ENCODE measurements at regions not wholly inside any gene's neighbourhood (a gene's known extent, or its start where the extent isn't known, plus 50 kb on each side); places are given as distances from the start of the nearest gene placed in this dataset.

- DNase-seq = no peak
- Histone ChIP-seq H3K27me3 (replicated peaks) (no peaks in the 10 kb centered on the region), H3K4me3 (ENCODE audit: low read depth, low read length) (no peak overlapping the region), H3K27ac (no peak overlapping the region), H3K36me3 (replicated peaks) (no peaks in the 10 kb centered on the region)
- TF ChIP-seq CTCF (IDR thresholded peaks at IDR 0.05; ENCODE audit: low read depth, low read length, missing control alignments) = no peak
- in situ Hi-C loops (cut with HindIII; ENCODE audit: low pct_ligation_motif_present, low sequenced_read_pairs) = no loop called here
Observed at GRCh38 chr17:72457712-72458111, 336.9 kb downstream of the SOX9 start.

- no peak for DNase-seq
- in situ Hi-C loops (cut with HindIII; ENCODE audit: low pct_ligation_motif_present, low sequenced_read_pairs) = no loop called here
- Histone ChIP-seq H3K27ac (no peak overlapping the region), H3K4me3 (ENCODE audit: low read depth, low read length) (no peak overlapping the region), H3K36me3 (replicated peaks) (no peaks in the 10 kb centered on the region), H3K27me3 (replicated peaks) (no peaks in the 10 kb centered on the region)
- no peak for TF ChIP-seq CTCF (IDR thresholded peaks at IDR 0.05; ENCODE audit: low read depth, low read length, missing control alignments)
Observed at GRCh38 chr17:72458301-72458700, 337.5 kb downstream of the SOX9 start.

GRCh38 chr17:72460711-72461110 lies 339.9 kb downstream of the SOX9 start:
- DNase-seq = no peak

GRCh38 chr17:72461757-72462156 lies 340.9 kb downstream of the SOX9 start:
- in situ Hi-C loops (cut with HindIII; ENCODE audit: low pct_ligation_motif_present, low sequenced_read_pairs) = no loop called here
- Histone ChIP-seq H3K4me3 (ENCODE audit: low read depth, low read length) (no peak overlapping the region), H3K27me3 (replicated peaks) (no peaks in the 10 kb centered on the region), H3K27ac (no peak overlapping the region), H3K36me3 (replicated peaks) (no peaks in the 10 kb centered on the region)
- TF ChIP-seq CTCF (IDR thresholded peaks at IDR 0.05; ENCODE audit: low read depth, low read length, missing control alignments) = no peak
- no peak for DNase-seq

More at GRCh38 chr17:72460711-72461110, 339.9 kb downstream of the SOX9 start:
- Histone ChIP-seq H3K4me3 (ENCODE audit: low read depth, low read length) (no peak overlapping the region), H3K27ac (no peak overlapping the region), H3K27me3 (replicated peaks) (no peaks in the 10 kb centered on the region), H3K36me3 (replicated peaks) (no peaks in the 10 kb centered on the region)
- TF ChIP-seq CTCF (IDR thresholded peaks at IDR 0.05; ENCODE audit: low read depth, low read length, missing control alignments) = no peak
- in situ Hi-C loops (cut with HindIII; ENCODE audit: low pct_ligation_motif_present, low sequenced_read_pairs) = no loop called here

- TF ChIP-seq CTCF (IDR thresholded peaks at IDR 0.05; ENCODE audit: low read depth, low read length, missing control alignments) = no peak
- no peak overlapping the region for H3K27ac ChIP-seq
- in situ Hi-C loops (cut with HindIII; ENCODE audit: low pct_ligation_motif_present, low sequenced_read_pairs) = no loop called here
Observed at GRCh38 chr17:72462407-72462806, 341.6 kb downstream of the SOX9 start.

GRCh38 chr17:72462814-72463213 lies 342.0 kb downstream of the SOX9 start:
- no peak for DNase-seq
- in situ Hi-C loops (cut with HindIII; ENCODE audit: low pct_ligation_motif_present, low sequenced_read_pairs) = no loop called here
- Histone ChIP-seq H3K36me3 (replicated peaks) (no peaks in the 10 kb centered on the region), H3K4me3 (ENCODE audit: low read depth, low read length) (no peak overlapping the region), H3K27me3 (replicated peaks) (no peaks in the 10 kb centered on the region), H3K27ac (no peak overlapping the region)
- no peak for TF ChIP-seq CTCF (IDR thresholded peaks at IDR 0.05; ENCODE audit: low read depth, low read length, missing control alignments)

More at GRCh38 chr17:72462407-72462806, 341.6 kb downstream of the SOX9 start:
- Histone ChIP-seq H3K4me3 (ENCODE audit: low read depth, low read length) (no peak overlapping the region), H3K36me3 (replicated peaks) (no peaks in the 10 kb centered on the region), H3K27me3 (replicated peaks) (no peaks in the 10 kb centered on the region)
- DNase-seq = no peak

Measured in brain microvascular endothelial cell (primary cell).